GM12892 (cell line): ENCODE measurements at regions not wholly inside any gene's neighbourhood (a gene's known extent, or its start where the extent isn't known, plus 50 kb on each side); places are given as distances from the start of the nearest gene placed in this dataset.
"Not testable (repeated sequence)": the region's sequence is repeated elsewhere in the genome, so short reads cannot be mapped to it uniquely, and the experiment has no call there.

Source experiments
- POLR2A ChIP-seq: IDR thresholded peaks from 2 replicates; pipeline ENCODE4 v1.6.1; 2011; ENCODE audit warnings: low read depth, low read length, control low read depth
- POLR2AphosphoS5 ChIP-seq: IDR thresholded peaks from 2 replicates; pipeline ENCODE4 v1.6.1; 2011; ENCODE audit warnings: low read depth, low read length, control low read depth
- TAF1 ChIP-seq: IDR thresholded peaks from 2 replicates; pipeline ENCODE4 v1.6.1; 2011; ENCODE audit warnings: low read depth, mild to moderate bottlenecking, control low read depth, low read length, borderline replicate concordance

DNA sequence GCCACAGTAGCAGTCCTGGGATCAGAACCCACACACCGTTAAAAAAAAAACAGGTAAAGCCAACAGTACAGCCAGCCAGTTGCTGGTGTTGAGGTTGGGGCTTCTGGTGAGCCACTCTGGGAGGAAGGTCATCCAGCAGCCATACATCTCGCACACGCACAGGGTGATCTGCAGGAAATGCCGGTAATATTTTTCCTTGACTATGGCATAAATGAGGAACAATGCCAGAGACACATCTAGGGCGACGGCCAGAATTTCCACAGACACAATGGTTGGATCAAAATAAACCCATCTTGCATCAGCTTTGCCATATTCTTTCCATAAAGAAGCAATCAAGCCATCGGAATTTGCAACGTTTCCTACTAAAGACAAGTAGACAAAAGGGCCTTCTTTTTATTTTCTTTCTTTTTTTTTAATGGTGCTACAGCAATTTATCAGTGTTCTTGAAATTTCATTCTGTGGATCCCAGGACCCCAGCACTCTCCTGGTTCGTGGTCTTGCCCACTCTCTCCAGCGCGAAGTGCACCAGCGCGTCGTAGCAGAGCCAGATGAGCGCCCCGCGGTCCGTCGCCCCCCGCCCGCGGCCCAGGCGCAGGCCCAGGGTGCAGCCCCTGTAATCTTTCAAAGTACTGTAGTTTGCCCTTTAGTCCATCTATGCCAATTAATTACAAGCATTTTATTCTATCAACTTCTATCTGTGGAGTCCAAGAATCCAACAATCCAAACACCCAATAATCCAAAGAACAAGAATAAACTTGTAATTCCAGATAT, 861.0 kb downstream of the CDH11 start:
- not testable (repeated sequence) for TF ChIP-seq POLR2AphosphoS5, POLR2A, TAF1
